RCC 7860 (cell line): ENCODE measurements at regions not wholly inside any gene's neighbourhood (a gene's known extent, or its start where the extent isn't known, plus 50 kb on each side); places are given as distances from the start of the nearest gene placed in this dataset.

Source experiments
- DNase-seq: peaks from one replicate; pipeline ENCODE4 v3.0.0-alpha.2; 2015; ENCODE audit warnings: low spot score
- FAIRE-seq: peaks from 2 replicates; lab custom pipeline; 2012; peaks lifted over from hg19 to GRCh38; lab: Jason Lieb, UNC

DNA sequence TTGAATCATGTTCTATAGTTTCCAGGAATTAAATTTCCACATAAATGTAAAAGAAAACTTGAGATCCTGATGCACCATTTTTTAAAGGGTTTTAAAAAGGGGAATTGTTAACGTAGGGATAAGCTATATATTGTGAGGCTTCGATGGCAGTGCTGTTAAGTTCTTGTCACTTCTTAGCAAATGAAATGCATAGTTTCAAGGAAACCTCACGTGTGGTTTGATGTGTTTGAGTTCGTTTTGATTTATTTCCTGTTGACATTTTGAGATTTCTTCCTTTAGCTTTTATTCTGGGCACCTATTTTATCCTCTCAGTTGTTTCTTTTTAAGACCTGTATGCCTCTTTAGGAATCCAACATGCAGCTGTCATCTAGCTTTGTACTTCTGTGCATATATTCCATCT is 301.0 kb downstream of the DOCK8 start:
- DNase-seq: no peak
- FAIRE-seq: no peak

GRCh38 chr9:517993-518392 is 303.3 kb downstream of the DOCK8 start:
- FAIRE-seq: no peak
- no peak for DNase-seq

DNA sequence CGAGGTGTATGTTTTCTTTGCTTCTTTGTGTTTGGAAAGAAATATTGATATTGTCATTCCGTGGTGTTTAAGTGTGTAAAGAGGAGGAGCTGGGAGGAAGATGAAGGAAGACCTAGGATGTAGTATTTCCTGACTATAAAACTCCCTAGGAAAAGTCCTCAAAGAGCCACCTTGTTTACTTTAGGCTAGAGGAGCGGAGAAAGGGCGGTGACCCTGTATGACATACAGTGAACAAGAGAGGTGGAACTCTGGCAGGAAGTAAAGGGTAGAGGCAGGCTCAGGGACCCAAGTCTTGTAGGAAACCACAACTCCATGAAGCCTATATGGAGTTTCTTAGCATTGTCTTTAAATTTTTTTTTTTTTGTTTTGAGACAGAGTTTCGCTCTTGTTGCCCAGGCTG is 303.9 kb downstream of the DOCK8 start:
- FAIRE-seq (no peak), DNase-seq (no peak)

DNA sequence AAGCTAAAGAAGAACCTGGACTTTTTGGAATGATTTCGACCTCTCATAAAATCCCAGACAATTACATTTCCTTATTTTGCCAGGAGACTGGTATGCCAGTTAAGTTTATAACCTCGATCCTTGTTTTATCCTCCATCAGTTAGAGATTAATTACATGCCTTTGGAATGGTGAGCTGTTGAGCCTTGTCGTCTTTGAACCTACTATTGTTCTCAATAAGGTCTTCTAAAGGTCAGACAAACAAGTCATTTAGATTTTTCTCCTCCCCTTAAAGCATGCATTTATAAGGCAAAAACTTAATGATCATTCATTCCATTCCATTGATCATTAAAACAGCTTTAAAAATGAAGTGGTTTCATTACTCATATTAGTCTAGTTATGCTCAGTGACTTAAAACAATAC is 304.9 kb downstream of the DOCK8 start:
- no peak for FAIRE-seq

DNA sequence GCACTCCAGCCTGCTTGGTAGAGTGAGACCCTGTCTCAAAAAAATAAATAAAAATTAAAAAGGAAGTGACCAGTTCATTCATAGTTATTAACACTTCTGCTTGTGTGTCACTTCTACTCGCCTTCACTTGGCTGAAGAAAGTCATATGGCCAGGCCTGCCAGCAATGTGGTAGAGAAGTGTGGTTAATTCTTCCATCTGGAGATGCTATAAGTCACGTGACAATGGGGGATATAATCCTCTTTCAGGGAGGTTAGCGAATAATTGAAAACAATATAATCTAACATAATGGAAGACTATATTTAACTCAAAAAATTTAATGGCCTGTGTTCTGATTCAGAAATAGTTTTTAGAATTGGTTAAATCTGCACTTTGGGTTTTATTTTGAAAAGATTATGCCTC is 305.6 kb downstream of the DOCK8 start:
- DNase-seq (no peak), FAIRE-seq (no peak)

More for the DNA sequence above, 304.9 kb downstream of the DOCK8 start:
- no peak for DNase-seq

GRCh38 chr9:522190-522589 is 307.5 kb downstream of the DOCK8 start:
- DNase-seq (no peak), FAIRE-seq (no peak)

DNA sequence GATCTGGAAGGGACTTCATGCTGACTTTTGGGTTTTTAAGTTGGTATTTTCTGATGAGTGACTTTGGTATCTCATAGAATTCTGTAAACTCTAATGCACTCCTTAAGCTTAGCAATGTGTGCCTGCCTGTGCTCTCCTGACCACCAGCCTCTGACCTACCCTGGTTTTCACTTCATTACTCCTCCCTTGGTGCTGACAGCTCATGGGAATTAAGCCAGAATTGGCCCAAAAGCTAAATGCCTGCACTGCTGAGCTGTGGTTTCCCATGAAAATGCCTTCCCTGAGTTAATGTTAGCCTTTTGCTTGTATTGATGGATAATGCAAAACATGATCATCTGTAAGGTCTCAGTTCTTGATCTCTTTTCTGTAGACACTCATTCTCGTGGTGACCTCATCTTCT is 308.0 kb downstream of the DOCK8 start:
- no peak for FAIRE-seq

GRCh38 chr9:523444-523843 is 308.8 kb downstream of the DOCK8 start:
- FAIRE-seq: no peak
- DNase-seq: no peak

More for the DNA sequence above, 308.0 kb downstream of the DOCK8 start:
- DNase-seq: no peak

DNA sequence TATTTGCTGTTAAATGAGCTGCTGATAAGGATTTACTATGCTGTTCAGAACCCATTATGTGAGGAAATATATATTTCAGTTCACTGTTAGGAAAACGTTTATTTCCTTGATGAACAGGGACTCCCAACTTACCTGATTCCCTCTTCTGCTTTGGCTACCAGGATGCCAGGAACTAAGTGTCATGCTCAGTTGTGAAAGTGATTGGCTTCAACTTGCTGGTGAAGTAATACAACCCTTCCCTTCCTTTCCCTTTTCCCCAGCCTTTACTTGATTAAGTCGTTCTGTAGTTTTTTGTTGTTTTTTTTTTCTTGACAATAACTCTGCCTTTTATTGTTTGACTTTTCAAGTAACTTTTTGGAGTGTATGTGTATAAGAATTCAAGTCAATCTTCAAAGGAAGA is 309.3 kb downstream of the DOCK8 start:
- no peak for FAIRE-seq

DNA sequence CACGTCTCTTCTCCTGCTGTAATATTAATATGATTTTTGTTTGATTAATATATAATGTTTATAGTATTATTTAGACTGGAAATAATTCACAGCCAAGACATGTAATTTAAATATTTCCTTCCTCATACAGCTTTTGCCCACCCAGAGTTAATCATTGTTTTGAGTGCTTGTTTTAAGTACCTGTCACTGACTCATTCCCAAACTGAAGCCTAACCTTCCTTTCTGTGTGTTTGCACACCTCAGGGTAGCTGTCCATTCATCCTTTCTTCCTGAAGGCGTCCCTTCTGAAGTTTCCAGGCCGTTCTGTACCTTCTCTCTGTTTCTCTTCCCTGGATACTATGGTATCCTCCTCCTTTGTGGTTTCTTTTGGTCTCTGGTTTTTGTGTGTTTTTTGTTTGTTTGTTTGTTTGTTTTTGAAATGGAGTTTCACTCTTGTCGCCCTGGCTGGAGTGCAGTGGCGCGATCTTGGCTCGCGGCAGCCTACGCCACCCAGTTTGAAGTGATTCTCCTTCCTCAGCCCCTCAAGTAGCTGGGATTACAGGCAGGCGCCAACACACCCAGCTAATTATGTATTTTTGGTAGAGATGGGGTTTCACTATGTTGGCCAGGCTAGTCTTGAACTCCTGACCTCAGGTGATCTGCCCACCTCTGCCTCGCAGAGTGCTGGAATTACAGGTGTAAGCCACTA is 312.4 kb downstream of the DOCK8 start:
- FAIRE-seq (no peak), DNase-seq (no peak)

More for the DNA sequence above, 309.3 kb downstream of the DOCK8 start:
- no peak for DNase-seq

DNA sequence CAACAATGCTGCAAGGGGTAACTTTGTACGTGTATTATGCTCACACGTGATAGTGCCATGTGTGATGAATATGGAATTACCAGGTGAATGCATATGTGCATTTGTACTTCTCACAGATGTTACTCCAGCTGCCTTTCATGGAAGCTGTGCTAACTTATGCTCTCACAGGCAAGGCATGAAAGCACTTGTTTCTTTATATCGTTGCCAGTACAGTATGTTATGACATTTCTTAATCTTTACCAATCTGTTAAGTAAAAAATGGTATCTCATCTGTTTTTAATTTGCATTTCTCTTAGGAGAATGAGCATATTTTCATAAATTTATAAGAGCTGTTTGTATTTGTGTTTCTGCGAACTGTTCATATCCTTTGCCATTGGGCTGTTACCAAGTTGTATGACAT is 311.8 kb upstream of the DMRT1 start:
- no peak for FAIRE-seq

DNA sequence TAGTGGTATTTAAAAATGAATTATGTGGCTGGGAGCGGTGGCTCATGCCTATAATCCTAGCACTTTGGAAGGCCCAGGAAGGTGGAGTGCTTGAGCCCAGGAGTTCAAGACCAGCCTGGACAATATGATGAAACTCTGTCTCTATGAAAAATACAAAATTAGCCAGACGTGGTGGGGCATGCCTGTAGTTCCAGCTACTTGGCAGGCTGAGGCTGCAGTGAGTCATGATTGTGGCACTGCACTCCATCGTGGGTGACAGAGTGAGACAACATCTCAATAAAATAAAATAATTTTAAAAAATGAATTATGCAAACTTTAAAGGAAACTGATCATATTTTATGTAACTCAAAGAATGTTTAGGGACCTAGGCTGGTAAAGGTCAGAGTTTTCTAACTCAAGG is 310.8 kb upstream of the DMRT1 start:
- DNase-seq (peak; percentile 34), FAIRE-seq (peak; percentile 85)

More for the DNA sequence above, 311.8 kb upstream of the DMRT1 start:
- no peak for DNase-seq

GRCh38 chr9:532707-533106 is 308.8 kb upstream of the DMRT1 start:
- FAIRE-seq: no peak
- DNase-seq: no peak

DNA sequence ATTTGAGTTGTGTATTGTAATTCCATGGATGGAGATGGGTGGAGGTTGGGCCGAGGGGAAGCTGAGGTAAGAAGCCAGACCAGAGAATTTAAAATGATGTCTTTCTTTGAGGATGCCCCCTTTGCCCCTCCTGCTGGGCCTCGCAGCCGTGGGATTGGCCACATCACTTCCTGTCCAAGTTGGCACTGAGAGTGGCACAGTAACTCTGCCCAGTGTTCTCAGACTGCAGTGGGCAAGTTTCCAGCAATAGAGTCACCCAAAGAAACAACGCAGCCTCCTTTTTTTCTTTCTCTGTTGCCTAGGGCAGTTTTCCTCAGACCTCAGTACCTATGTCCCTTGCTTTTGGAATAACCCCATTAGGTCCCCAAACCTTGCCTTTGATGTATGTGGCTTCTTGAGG is 306.6 kb upstream of the DMRT1 start:
- DNase-seq (no peak), FAIRE-seq (no peak)

DNA sequence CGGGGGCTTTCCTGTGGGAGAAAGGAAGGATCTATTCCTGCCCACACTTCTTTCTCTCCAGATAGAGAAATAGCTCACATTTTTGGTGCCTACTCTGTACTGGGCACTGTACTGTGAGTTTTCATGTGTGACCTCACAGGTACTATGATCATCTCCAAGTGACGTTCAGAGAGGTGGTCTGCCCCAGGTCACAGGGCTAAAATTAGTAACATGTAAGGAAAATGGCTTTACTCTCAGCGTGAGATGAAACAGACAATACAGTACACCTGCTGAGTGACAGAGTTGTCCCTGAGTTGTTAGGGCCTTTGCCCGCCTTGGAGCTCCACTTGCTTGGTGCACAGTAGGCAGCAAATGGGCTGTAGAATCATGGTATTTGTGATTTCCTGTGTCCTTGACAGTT is 306.1 kb upstream of the DMRT1 start:
- DNase-seq (no peak), FAIRE-seq (no peak)

DNA sequence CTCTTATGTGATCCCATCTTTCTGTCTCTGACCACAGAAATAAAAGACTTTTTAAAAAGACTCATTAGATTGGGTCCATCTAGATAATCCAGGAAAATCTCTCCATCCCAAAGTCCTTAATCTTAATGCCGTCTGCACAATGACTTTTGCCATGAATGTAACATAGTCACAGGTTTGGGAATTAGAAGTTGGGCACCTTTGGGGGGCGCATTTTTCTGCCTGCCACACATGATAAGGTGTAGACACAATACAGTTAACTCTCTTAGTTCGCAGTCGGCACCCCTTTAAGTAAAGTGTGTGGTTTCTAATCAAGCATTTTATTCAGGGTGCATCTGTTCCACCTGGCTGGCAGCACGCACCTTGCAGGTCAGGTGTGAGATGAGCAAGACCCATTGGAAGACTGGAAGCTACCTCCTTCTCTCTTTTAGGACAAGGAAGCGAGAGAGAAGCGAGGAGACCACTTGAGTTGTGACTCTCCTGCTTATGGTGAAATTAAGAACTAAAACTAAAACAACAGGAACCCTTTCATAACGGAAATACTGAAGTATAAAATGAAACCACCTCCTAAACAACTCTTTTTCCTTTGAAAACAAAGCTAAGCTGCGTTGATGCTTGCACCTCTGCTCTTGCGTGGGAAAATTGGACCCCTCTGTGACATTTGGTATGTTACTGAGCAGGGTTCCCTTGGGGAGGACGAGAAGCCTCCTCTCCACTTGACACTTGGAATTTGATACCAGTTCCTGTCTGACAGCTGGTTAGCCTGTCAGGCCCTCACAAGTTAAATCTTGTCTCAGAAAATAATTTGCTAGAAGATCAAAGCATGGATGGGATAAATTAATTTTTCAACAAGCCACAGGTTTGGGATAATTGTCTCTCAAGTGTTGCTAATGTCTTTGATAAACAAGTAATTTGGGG is 304.6 kb upstream of the DMRT1 start:
- FAIRE-seq (no peak), DNase-seq (no peak)

- DNase-seq (no peak), FAIRE-seq (no peak)
Measured at GRCh38 chr9:543478-543877, 298.0 kb upstream of the DMRT1 start.

GRCh38 chr9:545480-545879 is 296.0 kb upstream of the DMRT1 start:
- no peak for DNase-seq
- no peak for FAIRE-seq

- no peak for FAIRE-seq
Measured at GRCh38 chr9:546235-546634, 295.3 kb upstream of the DMRT1 start.

DNA sequence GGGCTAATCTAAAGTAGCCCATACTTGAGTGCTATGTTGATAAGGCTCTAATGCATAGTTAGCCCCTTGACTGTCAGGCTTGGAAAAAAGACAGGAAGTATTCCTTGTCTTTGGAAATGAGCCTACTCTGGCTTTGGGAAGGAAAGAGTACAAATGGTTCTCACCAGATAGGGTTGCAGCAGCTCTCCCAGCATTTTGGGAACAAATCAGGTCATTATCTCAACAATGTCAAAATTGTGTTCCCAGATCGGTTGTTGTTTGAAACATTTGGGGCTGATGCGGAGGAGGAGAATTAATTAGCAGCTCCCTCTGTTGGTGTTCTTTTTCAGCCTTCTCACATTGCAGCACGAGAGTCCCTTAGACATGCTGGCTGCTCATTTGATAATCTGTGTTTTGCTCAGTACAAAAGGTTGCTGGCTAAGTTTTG is 294.7 kb upstream of the DMRT1 start:
- DNase-seq (no peak), FAIRE-seq (no peak)

More at GRCh38 chr9:546235-546634, 295.3 kb upstream of the DMRT1 start:
- no peak for DNase-seq

GRCh38 chr9:547314-547713 is 294.2 kb upstream of the DMRT1 start:
- FAIRE-seq (no peak), DNase-seq (no peak)

DNA sequence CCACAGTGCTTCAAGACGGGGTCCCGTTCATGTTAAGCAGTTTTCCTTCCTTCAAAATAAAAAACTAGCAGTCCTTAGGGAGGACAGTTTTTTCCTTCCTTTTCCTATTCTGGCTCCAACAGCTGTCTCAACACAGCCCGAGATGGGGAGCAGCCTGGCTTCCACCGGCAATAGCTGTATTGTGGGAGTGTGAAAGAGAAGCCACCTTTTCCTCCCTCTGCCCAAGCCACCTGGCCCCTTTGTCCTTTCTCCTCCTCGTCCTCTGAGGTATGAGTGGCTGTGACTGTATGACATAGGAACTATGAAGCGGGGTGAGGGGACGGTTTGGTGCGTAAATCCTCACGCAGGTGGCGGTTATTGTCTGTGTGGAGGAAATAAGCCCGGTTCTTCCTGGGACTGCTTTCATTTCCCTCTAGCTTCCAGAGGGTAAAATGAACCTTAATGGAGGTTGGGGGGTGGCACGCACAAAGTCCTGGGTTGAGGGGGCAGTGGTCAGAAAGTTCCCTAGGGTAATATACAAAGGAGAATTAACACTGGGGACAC is 292.0 kb upstream of the DMRT1 start:
- no peak for FAIRE-seq
- DNase-seq: no peak
